Fibroblast of mammary gland (primary cell): ENCODE measurements at regions not wholly inside any gene's neighbourhood (a gene's known extent, or its start where the extent isn't known, plus 50 kb on each side); places are given as distances from the start of the nearest gene placed in this dataset.

Source experiments
- DNase-seq: peaks from one replicate; pipeline ENCODE4 v3.0.0-alpha.2; 2010; ENCODE audit warnings: low read depth
- H3K4me3 ChIP-seq: 2 replicates; pipeline ENCODE4 v1.5.1; 2011; ENCODE audit warnings: low read depth, mild to moderate bottlenecking, low read length, moderate library complexity; ENCODE audit not compliant: control insufficient read depth
- TF ChIP-seq, protein P1 (sequence below): conservative IDR thresholded peaks from 2 replicates; pipeline ENCODE4 v1.5.1; 2011; ENCODE audit warnings: low read depth, low read length, inconsistent platforms; ENCODE audit not compliant: control insufficient read depth, insufficient read depth

DNA sequence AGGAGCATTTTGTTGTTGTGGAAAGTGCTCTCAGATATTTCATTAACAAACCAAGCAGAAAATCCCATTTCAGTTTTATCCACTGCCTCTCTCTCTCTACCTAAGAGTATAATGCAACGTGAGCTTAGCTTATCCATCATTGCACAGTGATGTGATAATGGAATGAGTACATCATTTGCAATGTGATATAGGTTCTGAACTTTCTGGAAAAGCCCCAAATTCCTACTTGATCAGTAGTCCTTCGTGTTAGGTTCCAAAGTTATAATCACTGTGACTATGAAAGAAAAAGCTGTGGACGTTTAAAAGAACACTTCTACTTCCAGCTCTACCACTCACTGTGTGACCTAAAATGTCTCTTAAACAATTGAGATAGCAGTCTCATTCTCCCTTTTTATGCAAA, 76.4 kb upstream of the PRMT6 start:
- peak; percentile 6 for DNase-seq
- H3K4me3 ChIP-seq, result no peak overlapping the region
- TF ChIP-seq, protein P1, sequence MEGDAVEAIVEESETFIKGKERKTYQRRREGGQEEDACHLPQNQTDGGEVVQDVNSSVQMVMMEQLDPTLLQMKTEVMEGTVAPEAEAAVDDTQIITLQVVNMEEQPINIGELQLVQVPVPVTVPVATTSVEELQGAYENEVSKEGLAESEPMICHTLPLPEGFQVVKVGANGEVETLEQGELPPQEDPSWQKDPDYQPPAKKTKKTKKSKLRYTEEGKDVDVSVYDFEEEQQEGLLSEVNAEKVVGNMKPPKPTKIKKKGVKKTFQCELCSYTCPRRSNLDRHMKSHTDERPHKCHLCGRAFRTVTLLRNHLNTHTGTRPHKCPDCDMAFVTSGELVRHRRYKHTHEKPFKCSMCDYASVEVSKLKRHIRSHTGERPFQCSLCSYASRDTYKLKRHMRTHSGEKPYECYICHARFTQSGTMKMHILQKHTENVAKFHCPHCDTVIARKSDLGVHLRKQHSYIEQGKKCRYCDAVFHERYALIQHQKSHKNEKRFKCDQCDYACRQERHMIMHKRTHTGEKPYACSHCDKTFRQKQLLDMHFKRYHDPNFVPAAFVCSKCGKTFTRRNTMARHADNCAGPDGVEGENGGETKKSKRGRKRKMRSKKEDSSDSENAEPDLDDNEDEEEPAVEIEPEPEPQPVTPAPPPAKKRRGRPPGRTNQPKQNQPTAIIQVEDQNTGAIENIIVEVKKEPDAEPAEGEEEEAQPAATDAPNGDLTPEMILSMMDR, result no peak

DNA sequence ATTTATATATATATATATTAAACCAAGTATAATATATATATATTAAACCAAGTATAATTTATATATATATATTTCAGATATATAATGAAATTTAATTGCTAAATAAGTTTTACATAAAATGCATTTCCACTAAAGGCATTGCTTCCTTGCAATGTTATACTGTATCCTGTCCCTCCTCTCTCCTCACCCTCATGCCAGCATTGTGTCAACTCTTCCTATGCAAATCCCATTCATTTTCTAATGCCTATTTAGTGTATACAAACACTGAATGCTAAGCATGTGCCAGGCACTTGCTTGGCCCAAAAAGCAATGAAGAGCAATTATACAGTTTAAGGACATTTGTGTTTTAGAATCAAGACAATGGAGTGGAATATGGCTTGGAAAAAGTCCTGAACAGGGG, 71.7 kb upstream of the PRMT6 start:
- H3K4me3 ChIP-seq, result no peak overlapping the region
- no peak for DNase-seq
- TF ChIP-seq, protein P1, result no peak

DNA sequence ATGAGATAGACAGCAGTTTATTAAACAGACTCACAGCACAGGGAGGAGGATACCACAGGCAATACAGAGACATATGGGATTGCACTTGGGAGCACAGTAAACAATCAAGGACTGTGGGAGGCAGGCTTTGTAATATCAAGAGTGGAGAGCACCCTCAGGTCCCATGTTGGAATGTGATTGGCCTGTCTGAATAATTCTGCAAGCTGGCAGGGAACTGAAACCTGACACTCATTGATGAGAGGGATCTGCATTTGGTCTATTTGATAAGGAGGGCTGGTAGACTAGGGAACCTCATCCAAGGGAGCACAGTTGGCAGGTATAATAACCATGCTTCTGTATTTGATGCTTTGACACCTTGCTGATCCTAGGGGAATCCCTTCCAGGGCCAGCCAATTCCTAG, 69.9 kb upstream of the PRMT6 start:
- no peak overlapping the region for H3K4me3 ChIP-seq
- no peak for DNase-seq
- TF ChIP-seq, protein P1, result no peak

DNA sequence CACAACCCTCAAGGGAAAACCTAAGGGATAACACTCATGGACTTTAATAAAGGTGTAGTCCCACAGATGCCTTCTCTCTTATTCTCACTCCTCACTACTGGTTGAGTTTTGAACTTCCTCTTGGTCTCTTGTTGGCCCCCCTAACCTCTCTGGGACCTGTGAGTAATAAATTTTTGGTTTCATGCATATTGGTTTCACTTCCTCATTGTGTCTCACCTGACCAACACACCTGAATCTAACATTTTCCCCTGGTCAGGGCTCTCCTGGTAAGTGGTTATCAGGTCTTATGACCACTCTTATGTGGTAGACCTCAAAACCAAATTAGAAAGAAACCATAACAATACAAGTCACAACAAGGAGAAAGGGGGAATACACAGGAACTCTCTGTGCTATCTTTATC, 60.5 kb upstream of the PRMT6 start:
- TF ChIP-seq, protein P1, result no peak
- no peak for DNase-seq
- H3K4me3 ChIP-seq, result no peak overlapping the region

DNA sequence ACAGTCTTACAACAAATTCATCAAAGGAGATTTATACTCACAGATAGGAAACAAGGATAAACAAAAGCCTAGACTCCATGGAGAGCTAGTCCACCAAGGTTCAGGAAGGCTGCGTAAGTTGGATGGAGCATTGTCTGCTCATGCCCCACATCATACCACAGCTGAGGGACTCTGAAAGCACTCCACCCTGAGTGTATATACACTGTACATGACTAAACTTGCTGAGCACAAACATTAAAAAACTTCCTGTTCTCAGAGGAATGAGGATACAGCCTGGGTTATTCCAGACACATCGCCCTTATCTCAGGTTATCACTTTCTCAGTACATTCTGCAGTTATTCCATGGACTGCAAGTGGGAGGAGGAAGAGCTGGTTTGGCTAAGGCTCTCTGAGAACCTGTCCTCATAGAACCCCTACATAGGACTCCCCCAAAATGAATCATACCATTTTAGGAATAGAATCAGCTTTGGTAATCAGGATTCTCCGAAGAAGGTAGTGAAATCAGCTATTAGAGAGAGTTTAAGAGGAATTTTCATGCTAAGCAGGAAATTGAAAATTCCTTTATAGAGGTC, 58.0 kb upstream of the PRMT6 start:
- no peak overlapping the region for H3K4me3 ChIP-seq
- no peak for DNase-seq
- TF ChIP-seq, protein P1, result no peak

DNA sequence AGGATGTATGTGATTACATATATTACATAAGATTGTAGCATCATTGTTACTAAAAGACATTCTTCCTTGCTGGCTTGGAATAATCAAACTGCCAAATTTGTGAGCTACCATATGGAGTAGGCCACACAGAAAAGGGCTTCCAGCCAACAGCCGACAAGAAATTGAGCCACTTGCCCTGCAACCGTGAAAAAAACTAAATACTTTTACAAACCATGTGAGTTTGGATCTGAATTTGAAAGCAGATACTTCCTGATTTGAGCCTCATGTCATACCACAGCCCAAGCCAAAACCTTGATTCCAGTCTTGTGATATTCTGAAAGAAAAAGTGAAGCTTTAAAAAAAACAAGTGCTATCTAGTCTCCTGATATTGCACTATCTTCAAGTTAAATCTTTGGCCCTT, 55.6 kb upstream of the PRMT6 start:
- H3K4me3 ChIP-seq, result no peak overlapping the region
- DNase-seq, result no peak
- TF ChIP-seq, protein P1, result no peak

DNA sequence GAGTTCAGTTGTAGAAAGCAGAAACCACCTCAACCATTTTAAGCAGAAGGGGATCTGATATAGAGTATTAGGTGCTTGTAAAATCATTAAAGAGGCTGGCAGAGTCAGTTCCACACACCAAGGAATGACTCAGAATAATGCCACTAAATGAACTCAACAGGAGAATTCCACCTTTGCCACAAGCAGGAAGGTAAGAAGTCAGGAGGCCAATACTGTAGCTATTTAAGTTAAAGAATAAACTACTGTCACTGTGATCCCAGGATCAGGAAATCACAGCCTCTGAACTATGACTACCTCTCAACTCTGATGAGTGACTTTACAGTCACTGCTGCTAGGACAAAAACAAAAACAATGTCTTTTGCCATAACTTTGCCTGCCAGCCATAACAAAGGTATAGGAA, 52.5 kb upstream of the PRMT6 start:
- H3K4me3 ChIP-seq, result no peak overlapping the region
- no peak for DNase-seq
- TF ChIP-seq, protein P1, result no peak
